ENCODE measurements at regions not wholly inside any gene's neighbourhood (a gene's known extent, or its start where the extent isn't known, plus 50 kb on each side); places are given as distances from the start of the nearest gene placed in this dataset.

DNA sequence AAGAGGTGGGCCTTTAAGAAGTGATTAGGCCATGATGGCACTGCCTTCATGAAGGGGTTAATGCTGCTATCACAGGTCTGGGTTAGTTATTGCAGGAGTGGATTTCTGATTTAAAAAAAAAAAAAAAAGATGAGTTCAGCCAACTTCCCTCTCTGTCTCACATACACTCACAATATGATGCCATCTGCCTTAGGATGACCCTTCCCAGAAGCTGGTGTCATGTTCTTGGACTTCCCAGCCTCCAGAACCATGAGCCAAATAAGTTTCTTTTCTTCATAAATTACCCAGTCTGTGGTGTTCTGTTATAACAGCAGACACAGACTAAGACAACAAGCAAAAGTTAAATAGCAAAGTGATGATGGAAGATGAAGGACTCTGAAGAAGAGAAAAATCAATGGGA, 179.7 kb upstream of the ETAA1 start:
- Mint-ChIP-seq H3K27me3 (ENCODE audit: low read depth, poor library complexity) (no peaks in the 10 kb centered on the region), H3K4me3 (no peak overlapping the region), H3K9me3 (peaks cover 13% of the 10 kb centered on the region), H3K27ac (no peak overlapping the region), H3K36me3 (ENCODE audit: low read depth) (peaks cover 4% of the 10 kb centered on the region), H3K4me1 (peaks cover 50% of the 10 kb centered on the region)
- DNase-seq, result no peak
- TF ChIP-seq CTCF (IDR thresholded peaks at IDR 0.05), result no peak

GRCh38 chr2:67218056-67218455, 179.1 kb upstream of the ETAA1 start:
- Mint-ChIP-seq H3K4me3 (no peak overlapping the region), H3K4me1 (peaks cover 47% of the 10 kb centered on the region), H3K36me3 (ENCODE audit: low read depth) (peaks cover 4% of the 10 kb centered on the region), H3K27me3 (ENCODE audit: low read depth, poor library complexity) (peaks cover 3% of the 10 kb centered on the region), H3K9me3 (peaks cover 13% of the 10 kb centered on the region), H3K27ac (no peak overlapping the region)
- DNase-seq, result no peak
- no peak for TF ChIP-seq CTCF (IDR thresholded peaks at IDR 0.05)

DNA sequence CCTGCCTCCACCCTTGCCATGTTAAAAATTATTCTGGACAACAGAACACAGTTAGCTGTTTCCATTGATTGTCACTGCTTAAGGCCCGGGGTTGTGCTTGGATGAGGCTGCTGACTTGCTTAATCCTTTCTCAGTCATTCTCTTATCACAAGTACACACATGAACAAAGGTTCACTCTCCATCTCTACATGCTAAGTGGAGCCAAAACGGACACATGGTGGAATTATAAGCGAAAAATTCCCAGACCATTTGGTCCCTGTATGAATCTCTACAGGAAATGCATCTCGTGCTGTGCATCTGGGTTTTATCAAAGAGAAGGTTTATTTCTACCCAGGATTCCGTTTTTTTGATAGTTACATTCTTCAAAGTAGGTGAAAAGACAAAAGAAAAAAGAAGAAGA, 177.5 kb upstream of the ETAA1 start:
- no peak overlapping the region for H3K27ac Mint-ChIP-seq
- H3K4me3 Mint-ChIP-seq, result no peak overlapping the region
- H3K4me1 Mint-ChIP-seq, result peaks cover 31% of the 10 kb centered on the region

DNA sequence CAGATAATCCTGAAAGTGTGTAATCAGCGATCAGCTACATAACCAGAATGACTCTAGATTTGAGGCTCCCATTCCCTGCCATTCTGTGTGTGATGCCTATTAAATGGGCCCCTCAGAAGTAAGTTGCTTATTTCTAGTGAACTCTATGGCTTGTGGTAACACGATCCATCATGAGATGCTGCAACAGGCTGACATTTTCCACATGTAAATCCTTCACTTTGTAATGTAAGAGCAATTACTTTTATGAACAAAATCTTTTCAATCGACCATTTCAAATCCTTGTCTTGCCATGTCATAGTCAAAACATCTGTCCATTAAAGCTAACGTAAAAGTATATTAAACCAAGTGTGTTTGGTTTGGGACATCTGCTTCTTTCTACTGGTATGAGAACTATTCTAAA, 175.9 kb upstream of the ETAA1 start:
- Mint-ChIP-seq H3K4me1 (peaks cover 18% of the 10 kb centered on the region), H3K9me3 (peaks cover 13% of the 10 kb centered on the region), H3K27ac (no peak overlapping the region), H3K27me3 (ENCODE audit: low read depth, poor library complexity) (peaks cover 3% of the 10 kb centered on the region), H3K4me3 (no peak overlapping the region), H3K36me3 (ENCODE audit: low read depth) (peaks cover 4% of the 10 kb centered on the region)
- TF ChIP-seq CTCF (IDR thresholded peaks at IDR 0.05), result no peak
- DNase-seq, result no peak

More for the DNA sequence above, 177.5 kb upstream of the ETAA1 start:
- TF ChIP-seq CTCF (IDR thresholded peaks at IDR 0.05), result no peak
- peaks cover 3% of the 10 kb centered on the region for H3K27me3 Mint-ChIP-seq (ENCODE audit: low read depth, poor library complexity)
- no peak for DNase-seq
- H3K36me3 Mint-ChIP-seq (ENCODE audit: low read depth), result peaks cover 4% of the 10 kb centered on the region
- peaks cover 13% of the 10 kb centered on the region for H3K9me3 Mint-ChIP-seq

GRCh38 chr2:67225287-67225973, 171.7 kb upstream of the ETAA1 start:
- H3K4me3 Mint-ChIP-seq, result no peak overlapping the region
- H3K9me3 Mint-ChIP-seq, result no peaks in the 10 kb centered on the region
- no peak for DNase-seq
- no peak overlapping the region for H3K27ac Mint-ChIP-seq
- H3K36me3 Mint-ChIP-seq (ENCODE audit: low read depth), result no peaks in the 10 kb centered on the region
- TF ChIP-seq CTCF (IDR thresholded peaks at IDR 0.05), result no peak
- peaks cover 10% of the 10 kb centered on the region for H3K4me1 Mint-ChIP-seq
- H3K27me3 Mint-ChIP-seq (ENCODE audit: low read depth, poor library complexity), result peaks cover 6% of the 10 kb centered on the region

- TF ChIP-seq CTCF (IDR thresholded peaks at IDR 0.05), result no peak
- Mint-ChIP-seq H3K4me3 (no peak overlapping the region), H3K27ac (no peak overlapping the region), H3K27me3 (ENCODE audit: low read depth, poor library complexity) (peaks cover 3% of the 10 kb centered on the region), H3K36me3 (ENCODE audit: low read depth) (no peaks in the 10 kb centered on the region), H3K4me1 (peaks cover 9% of the 10 kb centered on the region), H3K9me3 (no peaks in the 10 kb centered on the region)
- no peak for DNase-seq
These were observed 167.4 kb upstream of the ETAA1 start for GRCh38 chr2:67229706-67230105.

All from nephron progenitor cell (in vitro differentiated cells).